Activated naive CD8-positive, alpha-beta T cell treated with anti-CD3 and anti-CD28 coated beads, Interleukin-2, amount 50 U/mL, for 24 hours (primary cell): ENCODE measurements at regions not wholly inside any gene's neighbourhood (a gene's known extent, or its start where the extent isn't known, plus 50 kb on each side); places are given as distances from the start of the nearest gene placed in this dataset.

Source experiments
- ATAC-seq: fragments of 150-1000 bp; cut with Tn5 transposase; one replicate; pipeline ENCODE4 v1.10.0; 2021
- DNase-seq: peaks from one replicate; pipeline ENCODE4 v3.0.0; 2021
- H3K27ac Mint-ChIP-seq: one replicate; pipeline ENCODE4 v1.8.0; 2021; ENCODE audit warnings: mild to moderate bottlenecking, mixed read lengths
- H3K27me3 Mint-ChIP-seq: one replicate; pipeline ENCODE4 v1.8.0; 2021; ENCODE audit warnings: mixed read lengths
- H3K36me3 Mint-ChIP-seq: one replicate; pipeline ENCODE4 v1.8.0; 2021; ENCODE audit warnings: low read depth, mixed read lengths
- H3K4me1 Mint-ChIP-seq: one replicate; pipeline ENCODE4 v1.8.0; 2021; ENCODE audit warnings: mixed read lengths
- H3K4me3 Mint-ChIP-seq: one replicate; pipeline ENCODE4 v1.8.0; 2021; ENCODE audit warnings: mild to moderate bottlenecking, moderate library complexity, mixed read lengths
- H3K9me3 Mint-ChIP-seq: one replicate; pipeline ENCODE4 v1.8.0; 2021; ENCODE audit warnings: mixed read lengths

DNA sequence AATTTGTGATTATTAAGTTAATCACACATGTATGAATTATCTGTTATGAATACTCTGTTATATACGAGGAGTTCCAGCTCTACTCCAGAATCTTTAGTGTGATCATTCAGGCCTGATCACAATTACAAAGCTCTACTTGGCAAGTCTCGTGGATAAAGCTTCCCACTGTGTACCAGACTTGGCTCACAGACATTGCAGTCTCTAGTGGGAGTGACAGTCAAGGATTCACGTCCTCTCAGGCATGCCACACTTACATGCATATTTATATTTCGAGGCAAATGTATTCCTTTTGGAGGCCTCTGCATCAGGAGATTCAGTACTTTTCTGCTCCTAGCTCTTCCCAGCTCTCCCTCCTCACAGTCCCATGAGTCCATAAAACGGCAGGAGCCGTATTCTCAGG lies 403.4 kb upstream of the CDH7 start:
- Mint-ChIP-seq H3K27ac (no peak overlapping the region), H3K27me3 (no peaks in the 10 kb centered on the region), H3K36me3 (no peaks in the 10 kb centered on the region), H3K4me3 (no peak overlapping the region), H3K9me3 (peaks cover 4% of the 10 kb centered on the region), H3K4me1 (no peaks in the 10 kb centered on the region)
- ATAC-seq (no peak), DNase-seq (no peak)

DNA sequence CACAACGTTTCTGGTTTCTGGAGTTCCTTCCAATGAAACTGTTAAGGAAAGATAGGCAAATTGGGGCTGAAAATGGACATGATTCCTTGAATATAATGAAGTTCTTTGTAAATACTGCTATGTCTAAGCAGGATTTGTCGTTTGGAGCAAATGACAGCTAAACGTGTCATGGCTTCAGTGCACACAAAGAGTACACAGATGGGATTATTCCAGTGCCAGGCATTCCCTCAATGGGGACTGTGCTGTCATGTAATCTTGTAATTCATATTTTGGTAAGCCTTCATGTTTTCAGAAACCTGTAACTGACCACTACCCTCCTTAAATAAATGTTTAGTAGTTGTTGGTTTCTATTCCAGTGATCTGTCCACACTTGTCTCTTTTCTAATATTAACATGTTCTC lies 404.7 kb upstream of the CDH7 start:
- ATAC-seq = no peak

GRCh38 chr18:65343571-65343970 lies 407.2 kb upstream of the CDH7 start:
- ATAC-seq (no peak), DNase-seq (no peak)
- no peak overlapping the region for H3K27ac Mint-ChIP-seq
- H3K36me3 Mint-ChIP-seq = no peaks in the 10 kb centered on the region
- H3K9me3 Mint-ChIP-seq = peaks cover 7% of the 10 kb centered on the region
- H3K4me3 Mint-ChIP-seq = no peak overlapping the region
- no peaks in the 10 kb centered on the region for H3K4me1 Mint-ChIP-seq
- H3K27me3 Mint-ChIP-seq = no peaks in the 10 kb centered on the region

More for the DNA sequence above, 404.7 kb upstream of the CDH7 start:
- Mint-ChIP-seq H3K9me3 (peaks cover 7% of the 10 kb centered on the region), H3K4me3 (no peak overlapping the region), H3K4me1 (no peaks in the 10 kb centered on the region), H3K27me3 (no peaks in the 10 kb centered on the region), H3K36me3 (no peaks in the 10 kb centered on the region), H3K27ac (no peak overlapping the region)
- DNase-seq = no peak

- no peaks in the 10 kb centered on the region for H3K4me1 Mint-ChIP-seq
- DNase-seq (no peak), ATAC-seq (no peak)
- peaks cover 4% of the 10 kb centered on the region for H3K9me3 Mint-ChIP-seq
- no peak overlapping the region for H3K4me3 Mint-ChIP-seq
- H3K36me3 Mint-ChIP-seq = no peaks in the 10 kb centered on the region
- no peak overlapping the region for H3K27ac Mint-ChIP-seq
- H3K27me3 Mint-ChIP-seq = no peaks in the 10 kb centered on the region
Measured at GRCh38 chr18:65336411-65336810, 414.4 kb upstream of the CDH7 start.

DNA sequence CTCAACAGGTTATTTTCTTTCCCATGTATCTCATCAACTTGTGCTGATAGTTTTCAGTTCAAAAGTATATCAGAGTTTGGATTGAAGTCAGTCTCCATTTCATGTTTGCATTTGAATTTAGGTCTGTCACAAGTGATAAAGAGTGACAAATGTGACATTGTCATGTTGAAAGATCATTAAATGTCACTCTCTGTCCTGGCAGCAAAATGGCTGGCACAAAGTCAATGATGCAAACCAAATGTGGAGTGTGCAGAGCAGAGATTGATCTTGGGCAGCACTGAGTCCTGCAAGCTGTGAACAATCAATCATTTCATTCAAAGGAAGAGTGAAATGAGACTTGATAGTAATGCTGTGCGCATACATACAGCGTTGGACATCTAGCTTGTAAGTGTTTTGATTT lies 421.8 kb upstream of the CDH7 start:
- no peaks in the 10 kb centered on the region for H3K9me3 Mint-ChIP-seq
- H3K27ac Mint-ChIP-seq = no peak overlapping the region
- H3K4me1 Mint-ChIP-seq = no peaks in the 10 kb centered on the region
- no peak overlapping the region for H3K4me3 Mint-ChIP-seq
- DNase-seq (no peak), ATAC-seq (no peak)
- H3K36me3 Mint-ChIP-seq = no peaks in the 10 kb centered on the region
- no peaks in the 10 kb centered on the region for H3K27me3 Mint-ChIP-seq

DNA sequence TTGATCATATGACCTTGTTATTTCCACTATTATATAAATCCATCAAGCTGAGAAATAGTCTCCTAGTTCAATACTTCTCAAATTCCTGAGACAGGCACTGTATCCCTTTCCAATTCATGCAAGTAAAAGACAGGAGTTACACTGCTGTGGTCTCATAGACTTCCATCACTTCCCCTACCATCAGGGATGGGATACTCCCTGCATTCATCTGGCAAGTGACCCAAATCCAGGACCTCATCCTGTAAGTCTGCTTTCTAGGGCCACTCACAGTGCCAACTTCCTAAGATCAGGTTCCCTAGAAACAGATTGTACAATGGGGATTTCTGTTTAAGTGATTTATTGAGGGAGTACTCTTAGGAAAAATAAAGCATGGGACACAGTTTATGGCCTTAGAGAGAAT lies 424.0 kb upstream of the CDH7 start:
- no peaks in the 10 kb centered on the region for H3K36me3 Mint-ChIP-seq
- DNase-seq (no peak), ATAC-seq (no peak)
- H3K27me3 Mint-ChIP-seq = no peaks in the 10 kb centered on the region
- H3K4me3 Mint-ChIP-seq = no peak overlapping the region
- no peaks in the 10 kb centered on the region for H3K9me3 Mint-ChIP-seq
- no peaks in the 10 kb centered on the region for H3K4me1 Mint-ChIP-seq
- H3K27ac Mint-ChIP-seq = no peak overlapping the region

GRCh38 chr18:65322895-65323294 lies 427.9 kb upstream of the CDH7 start:
- DNase-seq (no peak), ATAC-seq (no peak)
- Mint-ChIP-seq H3K4me1 (no peaks in the 10 kb centered on the region), H3K4me3 (no peak overlapping the region), H3K27me3 (no peaks in the 10 kb centered on the region), H3K9me3 (no peaks in the 10 kb centered on the region), H3K36me3 (no peaks in the 10 kb centered on the region), H3K27ac (no peak overlapping the region)

- no peaks in the 10 kb centered on the region for H3K4me1 Mint-ChIP-seq
- H3K36me3 Mint-ChIP-seq = no peaks in the 10 kb centered on the region
- no peaks in the 10 kb centered on the region for H3K9me3 Mint-ChIP-seq
- DNase-seq (no peak), ATAC-seq (no peak)
- H3K4me3 Mint-ChIP-seq = no peak overlapping the region
- no peak overlapping the region for H3K27ac Mint-ChIP-seq
- no peaks in the 10 kb centered on the region for H3K27me3 Mint-ChIP-seq
Measured at GRCh38 chr18:65298422-65298821, 452.4 kb upstream of the CDH7 start.

DNA sequence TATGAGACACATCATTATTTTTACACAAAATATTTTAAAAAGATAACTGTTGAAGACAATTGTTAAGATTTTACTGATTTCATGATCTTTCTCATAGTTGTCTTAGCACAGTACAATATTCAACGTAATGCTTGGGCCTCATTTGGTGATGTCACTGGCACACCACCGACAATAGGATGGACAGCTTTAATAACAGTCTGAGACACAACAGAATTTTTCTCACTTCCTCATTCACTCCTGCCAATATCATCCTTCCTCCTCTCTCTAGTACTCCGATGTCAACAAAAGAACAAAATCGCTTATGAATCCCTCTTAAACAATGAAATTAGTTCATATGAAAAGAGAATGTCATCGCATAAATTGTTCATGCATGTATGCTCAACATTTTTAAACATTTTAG lies 461.9 kb upstream of the CDH7 start:
- H3K27me3 Mint-ChIP-seq = no peaks in the 10 kb centered on the region
- H3K27ac Mint-ChIP-seq = no peak overlapping the region
- no peaks in the 10 kb centered on the region for H3K4me1 Mint-ChIP-seq
- H3K9me3 Mint-ChIP-seq = peaks cover 20% of the 10 kb centered on the region
- ATAC-seq = no peak
- no peak for DNase-seq
- no peaks in the 10 kb centered on the region for H3K36me3 Mint-ChIP-seq
- no peak overlapping the region for H3K4me3 Mint-ChIP-seq

DNA sequence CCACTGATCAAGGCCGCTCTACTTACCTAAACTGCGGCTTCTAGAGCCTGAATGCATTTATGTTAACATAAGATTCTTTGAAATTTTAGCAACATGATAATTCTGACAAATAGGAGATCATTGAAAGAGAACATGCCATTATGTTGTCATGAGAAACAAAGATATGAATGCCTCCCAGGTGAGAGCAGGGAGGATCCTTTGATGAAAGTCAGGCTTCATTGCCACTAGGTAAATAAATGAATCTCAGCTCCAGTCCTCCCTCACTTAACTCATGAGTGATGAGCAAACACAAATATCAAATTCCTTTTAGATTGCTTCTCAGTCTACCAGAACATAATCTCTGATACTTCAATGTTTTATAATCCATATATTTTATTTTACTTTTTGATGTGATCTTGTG lies 463.2 kb upstream of the CDH7 start:
- Mint-ChIP-seq H3K27me3 (no peaks in the 10 kb centered on the region), H3K27ac (no peak overlapping the region), H3K4me1 (no peaks in the 10 kb centered on the region), H3K9me3 (peaks cover 19% of the 10 kb centered on the region), H3K4me3 (no peak overlapping the region), H3K36me3 (no peaks in the 10 kb centered on the region)
- DNase-seq (no peak), ATAC-seq (no peak)

DNA sequence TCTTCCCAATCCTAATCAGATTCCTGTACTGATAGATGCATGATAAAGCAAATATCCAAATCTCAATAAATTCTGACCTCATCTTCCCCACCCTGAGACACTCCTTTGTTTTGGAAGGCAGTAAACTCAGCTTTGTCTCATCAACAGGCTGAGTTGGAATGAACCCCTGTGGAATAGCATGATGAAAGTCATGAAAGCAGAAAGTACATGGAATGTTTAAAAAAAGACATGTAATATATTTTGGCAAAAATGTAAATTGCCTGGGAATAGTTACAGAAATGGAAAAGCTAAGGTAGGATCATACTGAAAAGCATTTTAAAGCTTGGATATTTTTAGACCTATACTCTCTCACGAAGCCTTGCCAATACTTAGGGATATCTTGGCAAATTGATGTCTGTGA lies 468.7 kb upstream of the CDH7 start:
- ATAC-seq = no peak
- Mint-ChIP-seq H3K4me1 (no peaks in the 10 kb centered on the region), H3K4me3 (no peak overlapping the region), H3K27ac (no peak overlapping the region), H3K27me3 (no peaks in the 10 kb centered on the region), H3K36me3 (no peaks in the 10 kb centered on the region), H3K9me3 (peaks cover 10% of the 10 kb centered on the region)
- DNase-seq = no peak

DNA sequence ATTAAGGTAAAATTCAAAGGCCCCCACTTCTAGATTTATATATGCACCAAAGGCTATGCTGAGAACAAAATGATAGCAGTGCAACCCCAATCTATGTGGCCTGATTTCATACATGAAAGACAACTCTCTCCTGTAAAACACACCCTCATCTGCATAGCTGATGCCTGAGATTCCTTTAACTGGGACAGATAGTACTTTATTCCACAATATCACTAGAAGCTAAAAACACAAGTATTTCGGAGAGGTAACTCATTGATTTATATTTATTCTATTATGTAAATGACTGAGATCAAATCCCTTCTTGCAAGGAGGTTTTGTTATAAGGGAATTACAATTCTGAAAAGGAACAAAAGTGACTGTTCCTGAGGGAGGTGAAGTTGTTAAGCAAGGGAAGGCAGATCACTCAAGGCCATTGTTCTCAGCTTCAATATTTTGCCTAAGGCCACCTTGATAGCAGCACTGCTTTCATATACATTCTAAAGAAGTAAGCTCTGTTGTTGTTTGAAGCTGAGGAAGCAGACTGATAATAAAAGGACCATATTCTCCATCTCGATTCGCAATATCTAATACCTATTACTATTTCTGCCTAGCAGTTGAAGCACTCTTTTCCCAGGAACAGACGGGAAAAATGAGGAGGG lies 471.0 kb upstream of the CDH7 start:
- Mint-ChIP-seq H3K4me1 (no peaks in the 10 kb centered on the region), H3K9me3 (peaks cover 10% of the 10 kb centered on the region), H3K27ac (no peak overlapping the region), H3K27me3 (no peaks in the 10 kb centered on the region), H3K4me3 (no peak overlapping the region), H3K36me3 (no peaks in the 10 kb centered on the region)
- DNase-seq (no peak), ATAC-seq (no peak)

DNA sequence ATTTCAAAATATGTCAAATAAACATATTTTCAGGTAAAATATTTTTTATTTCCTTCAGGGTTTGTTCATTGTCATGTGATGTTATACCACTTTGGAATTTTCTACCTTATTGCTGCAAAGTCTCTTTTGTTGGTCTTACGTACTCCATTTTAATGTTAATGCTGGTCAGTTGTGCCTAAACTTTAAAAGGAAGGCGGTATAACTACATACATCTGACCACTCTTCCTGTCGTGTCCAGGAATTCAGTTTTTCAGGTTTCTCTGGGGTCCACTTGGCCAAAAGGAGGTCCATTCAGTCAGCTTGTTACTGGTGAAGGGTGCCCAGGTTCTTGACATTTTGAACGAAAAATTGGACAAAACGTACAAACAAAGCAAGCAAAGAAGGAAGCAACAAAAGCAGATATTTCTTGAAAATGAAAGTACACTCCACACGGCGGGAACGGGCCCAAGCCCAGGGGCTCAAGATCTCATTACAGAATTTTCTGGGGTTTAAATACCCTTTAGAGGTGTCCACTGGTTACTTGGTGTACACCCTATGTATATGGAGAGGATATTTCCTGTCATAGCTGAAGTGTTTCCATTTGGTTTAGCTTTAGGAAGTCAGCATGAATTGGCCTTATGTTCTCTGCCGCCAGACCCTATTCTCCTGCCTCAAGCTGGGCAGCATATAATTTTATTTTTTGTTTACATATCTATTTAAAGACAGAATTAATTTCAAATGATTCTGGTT lies 471.7 kb upstream of the CDH7 start:
- ATAC-seq (no peak), DNase-seq (no peak)
- Mint-ChIP-seq H3K27me3 (no peaks in the 10 kb centered on the region), H3K27ac (no peak overlapping the region), H3K4me1 (no peaks in the 10 kb centered on the region), H3K36me3 (no peaks in the 10 kb centered on the region), H3K4me3 (no peak overlapping the region), H3K9me3 (peaks cover 6% of the 10 kb centered on the region)

- Mint-ChIP-seq H3K27ac (no peak overlapping the region), H3K4me1 (no peaks in the 10 kb centered on the region), H3K4me3 (no peak overlapping the region), H3K9me3 (peaks cover 9% of the 10 kb centered on the region), H3K36me3 (no peaks in the 10 kb centered on the region), H3K27me3 (no peaks in the 10 kb centered on the region)
- ATAC-seq (no peak), DNase-seq (no peak)
Measured at GRCh38 chr18:65269375-65269774, 481.4 kb upstream of the CDH7 start.

- no peaks in the 10 kb centered on the region for H3K27me3 Mint-ChIP-seq
- DNase-seq = no peak
- H3K27ac Mint-ChIP-seq = no peak overlapping the region
Measured at GRCh38 chr18:65265761-65266160, 485.1 kb upstream of the CDH7 start.

DNA sequence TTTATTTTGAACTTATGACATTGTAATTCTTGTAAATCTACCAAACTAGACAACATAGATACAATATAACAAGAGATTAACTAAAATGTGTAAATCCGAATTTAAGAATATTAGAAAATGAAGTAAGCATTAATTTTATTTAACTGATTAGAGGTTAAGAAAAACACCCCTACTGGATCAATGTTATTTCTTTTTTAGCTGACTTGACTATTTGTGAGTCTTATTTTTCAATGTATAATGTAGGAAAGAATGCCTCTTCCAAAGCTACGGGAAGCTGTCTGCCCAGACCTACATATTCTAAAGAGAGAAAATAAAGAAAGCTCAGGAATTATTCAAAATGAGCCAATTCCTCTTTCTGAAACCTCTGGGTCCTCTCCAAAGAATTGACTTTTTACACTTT lies 490.8 kb upstream of the CDH7 start:
- Mint-ChIP-seq H3K4me1 (no peaks in the 10 kb centered on the region), H3K9me3 (peaks cover 5% of the 10 kb centered on the region), H3K4me3 (no peak overlapping the region), H3K27me3 (no peaks in the 10 kb centered on the region), H3K36me3 (no peaks in the 10 kb centered on the region), H3K27ac (no peak overlapping the region)
- no peak for ATAC-seq
- DNase-seq = no peak

More at GRCh38 chr18:65265761-65266160, 485.1 kb upstream of the CDH7 start:
- Mint-ChIP-seq H3K4me1 (no peaks in the 10 kb centered on the region), H3K4me3 (no peak overlapping the region), H3K9me3 (peaks cover 9% of the 10 kb centered on the region), H3K36me3 (no peaks in the 10 kb centered on the region)
- ATAC-seq = no peak
